LNCAP (cell line): ENCODE measurements at regions not wholly inside any gene's neighbourhood (a gene's known extent, or its start where the extent isn't known, plus 50 kb on each side); places are given as distances from the start of the nearest gene placed in this dataset.

Source experiments
- TF ChIP-seq, protein P1 (sequence below): fragments of 450-650 bp; IDR thresholded peaks from 2 replicates; pipeline ENCODE4 v1.5.1; 2017; ENCODE audit warnings: mild to moderate bottlenecking

- TF ChIP-seq, protein P1, sequence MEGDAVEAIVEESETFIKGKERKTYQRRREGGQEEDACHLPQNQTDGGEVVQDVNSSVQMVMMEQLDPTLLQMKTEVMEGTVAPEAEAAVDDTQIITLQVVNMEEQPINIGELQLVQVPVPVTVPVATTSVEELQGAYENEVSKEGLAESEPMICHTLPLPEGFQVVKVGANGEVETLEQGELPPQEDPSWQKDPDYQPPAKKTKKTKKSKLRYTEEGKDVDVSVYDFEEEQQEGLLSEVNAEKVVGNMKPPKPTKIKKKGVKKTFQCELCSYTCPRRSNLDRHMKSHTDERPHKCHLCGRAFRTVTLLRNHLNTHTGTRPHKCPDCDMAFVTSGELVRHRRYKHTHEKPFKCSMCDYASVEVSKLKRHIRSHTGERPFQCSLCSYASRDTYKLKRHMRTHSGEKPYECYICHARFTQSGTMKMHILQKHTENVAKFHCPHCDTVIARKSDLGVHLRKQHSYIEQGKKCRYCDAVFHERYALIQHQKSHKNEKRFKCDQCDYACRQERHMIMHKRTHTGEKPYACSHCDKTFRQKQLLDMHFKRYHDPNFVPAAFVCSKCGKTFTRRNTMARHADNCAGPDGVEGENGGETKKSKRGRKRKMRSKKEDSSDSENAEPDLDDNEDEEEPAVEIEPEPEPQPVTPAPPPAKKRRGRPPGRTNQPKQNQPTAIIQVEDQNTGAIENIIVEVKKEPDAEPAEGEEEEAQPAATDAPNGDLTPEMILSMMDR, result no peak
Measured at GRCh38 chr13:44629465-44630183, 53.5 kb upstream of the TSC22D1 start.

DNA sequence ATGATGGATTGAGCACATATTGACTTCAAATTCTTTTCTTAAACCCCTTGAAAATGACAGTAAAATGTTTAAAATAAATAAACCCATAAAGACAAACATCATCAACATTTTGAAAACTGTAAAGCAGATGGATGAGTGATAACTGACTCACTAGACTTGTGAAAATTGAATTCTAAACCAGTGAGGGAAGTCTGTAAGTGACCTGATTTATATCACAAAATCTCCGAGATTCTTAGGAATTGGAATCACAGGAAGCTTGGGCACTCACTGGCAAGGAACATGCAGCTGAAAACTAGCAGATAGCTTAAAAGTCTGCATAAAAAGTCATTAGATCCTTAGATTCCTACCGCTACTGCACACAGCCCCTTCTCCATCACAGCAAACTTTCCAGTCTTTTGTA, 51.3 kb upstream of the TSC22D1 start:
- TF ChIP-seq, protein P1, result no peak

- TF ChIP-seq, protein P1, result no peak
Measured at GRCh38 chr13:44626176-44626575, 50.0 kb upstream of the TSC22D1 start.
